RWPE2 (cell line): ENCODE measurements at regions not wholly inside any gene's neighbourhood (a gene's known extent, or its start where the extent isn't known, plus 50 kb on each side); places are given as distances from the start of the nearest gene placed in this dataset.
A peak's percentile ranks its signal among the peaks of the same experiment; 100 is the strongest.

Experiments
- ATAC-seq: fragments of 200-7000 bp; cut with Tn5 transposase; 3 replicates; pipeline ENCODE4 v1.9.1; 2021; ENCODE audit warnings: low read depth
- DNase-seq: peaks from one replicate; pipeline ENCODE4 v3.0.0-alpha.2; 2020; ENCODE audit warnings: low spot score
- H3K27ac ChIP-seq: fragments of 450-650 bp; 2 replicates; pipeline ENCODE4 v1.5.1; 2017; ENCODE audit warnings: mild to moderate bottlenecking; ENCODE audit not compliant: poor library complexity, severe bottlenecking
- H3K27me3 ChIP-seq: fragments of 250-450 bp; sonication (Bioruptor Pico); 2 replicates; pipeline ENCODE4 v1.5.1; 2021; ENCODE audit warnings: mild to moderate bottlenecking, moderate library complexity; ENCODE audit not compliant: insufficient read depth, poor library complexity, severe bottlenecking
- H3K36me3 ChIP-seq: fragments of 250-450 bp; sonication (Bioruptor Pico); 2 replicates; pipeline ENCODE4 v1.5.1; 2020; ENCODE audit warnings: low read depth, mild to moderate bottlenecking, moderate library complexity
- H3K4me1 ChIP-seq: fragments of 250-450 bp; sonication (Bioruptor Pico); 2 replicates; pipeline ENCODE4 v1.5.1; 2021; ENCODE audit warnings: mild to moderate bottlenecking, moderate library complexity; ENCODE audit not compliant: insufficient read depth, poor library complexity, severe bottlenecking
- H3K4me3 ChIP-seq: fragments of 250-450 bp; sonication (Bioruptor Pico); 2 replicates; pipeline ENCODE4 v1.5.1; 2021; ENCODE audit warnings: mild to moderate bottlenecking, moderate library complexity; ENCODE audit not compliant: severe bottlenecking
- H3K9me3 ChIP-seq: fragments of 250-450 bp; sonication (Bioruptor Pico); 2 replicates; pipeline ENCODE4 v1.5.1; 2021; ENCODE audit warnings: mild to moderate bottlenecking, moderate library complexity; ENCODE audit not compliant: severe bottlenecking
- TF ChIP-seq, protein P1 (sequence below): fragments of 450-650 bp; IDR thresholded peaks from one replicate; pipeline ENCODE4 v1.5.1; 2017; ENCODE audit warnings: mild to moderate bottlenecking, moderate library complexity; ENCODE audit not compliant: poor library complexity, severe bottlenecking

DNA sequence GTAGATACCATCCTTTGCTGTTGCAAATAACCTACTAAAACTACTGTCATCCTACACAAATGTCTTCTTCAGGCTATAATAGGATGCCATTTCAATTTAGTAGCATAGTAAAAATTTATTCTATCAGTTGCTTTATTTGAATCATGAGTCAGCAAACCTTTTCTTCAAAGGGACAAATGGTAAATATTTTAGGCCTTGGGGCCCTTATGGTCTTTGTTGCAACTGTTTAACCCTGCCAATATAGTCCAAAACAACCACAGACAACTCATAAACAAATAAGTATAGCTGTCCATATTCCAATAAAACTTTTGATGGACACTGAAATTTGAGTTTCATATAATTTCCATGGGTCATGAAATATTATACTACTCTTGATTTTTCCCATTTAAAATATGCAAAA is 54.0 kb upstream of the CCBE1 start:
- ATAC-seq (no peak), DNase-seq (no peak)
- Histone ChIP-seq H3K9me3 (no peaks in the 10 kb centered on the region), H3K36me3 (no peaks in the 10 kb centered on the region), H3K4me3 (no peak overlapping the region), H3K27ac (no peak overlapping the region), H3K27me3 (no peaks in the 10 kb centered on the region), H3K4me1 (peaks cover 17% of the 10 kb centered on the region)
- TF ChIP-seq, protein P1, sequence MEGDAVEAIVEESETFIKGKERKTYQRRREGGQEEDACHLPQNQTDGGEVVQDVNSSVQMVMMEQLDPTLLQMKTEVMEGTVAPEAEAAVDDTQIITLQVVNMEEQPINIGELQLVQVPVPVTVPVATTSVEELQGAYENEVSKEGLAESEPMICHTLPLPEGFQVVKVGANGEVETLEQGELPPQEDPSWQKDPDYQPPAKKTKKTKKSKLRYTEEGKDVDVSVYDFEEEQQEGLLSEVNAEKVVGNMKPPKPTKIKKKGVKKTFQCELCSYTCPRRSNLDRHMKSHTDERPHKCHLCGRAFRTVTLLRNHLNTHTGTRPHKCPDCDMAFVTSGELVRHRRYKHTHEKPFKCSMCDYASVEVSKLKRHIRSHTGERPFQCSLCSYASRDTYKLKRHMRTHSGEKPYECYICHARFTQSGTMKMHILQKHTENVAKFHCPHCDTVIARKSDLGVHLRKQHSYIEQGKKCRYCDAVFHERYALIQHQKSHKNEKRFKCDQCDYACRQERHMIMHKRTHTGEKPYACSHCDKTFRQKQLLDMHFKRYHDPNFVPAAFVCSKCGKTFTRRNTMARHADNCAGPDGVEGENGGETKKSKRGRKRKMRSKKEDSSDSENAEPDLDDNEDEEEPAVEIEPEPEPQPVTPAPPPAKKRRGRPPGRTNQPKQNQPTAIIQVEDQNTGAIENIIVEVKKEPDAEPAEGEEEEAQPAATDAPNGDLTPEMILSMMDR, result no peak

DNA sequence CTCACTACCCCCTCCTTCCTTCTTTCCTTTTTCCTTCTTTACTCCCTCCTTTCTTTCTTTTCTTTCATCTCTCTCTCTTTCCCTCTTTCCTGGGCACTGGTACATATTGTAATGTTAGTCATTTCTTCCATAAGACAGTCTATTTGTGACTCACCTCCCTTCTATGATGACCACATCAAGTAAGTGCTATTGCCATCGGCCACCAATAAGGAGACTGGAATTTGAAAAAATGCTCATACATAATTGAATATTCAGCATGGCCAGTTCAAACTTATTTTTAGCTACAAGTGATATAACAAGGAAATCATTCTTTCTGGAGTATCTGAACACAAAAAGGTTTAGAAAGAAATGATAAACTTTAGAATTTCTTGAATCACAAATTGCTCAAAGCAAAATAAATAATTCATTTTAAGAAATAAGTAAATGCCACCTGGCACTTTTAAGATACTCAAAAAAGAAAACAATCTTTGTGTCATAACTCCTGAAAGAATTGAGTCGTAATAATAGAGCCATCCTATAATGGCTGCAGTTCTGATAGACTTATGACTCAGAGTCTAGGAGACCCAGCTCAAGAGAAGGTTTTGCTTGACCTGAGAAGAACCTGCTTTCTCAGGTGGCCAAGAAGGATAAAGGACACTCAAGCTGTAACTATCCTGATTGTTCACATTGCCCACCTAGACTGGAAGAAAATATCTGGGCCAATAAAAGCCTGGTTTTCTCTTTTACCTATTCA is 51.6 kb upstream of the CCBE1 start:
- Histone ChIP-seq H3K4me1 (peaks cover 28% of the 10 kb centered on the region), H3K27ac (peak overlapping the region; percentile 64), H3K9me3 (no peaks in the 10 kb centered on the region), H3K4me3 (no peak overlapping the region), H3K27me3 (no peaks in the 10 kb centered on the region), H3K36me3 (no peaks in the 10 kb centered on the region)
- TF ChIP-seq, protein P1, result no peak
- DNase-seq, result no peak
- ATAC-seq, result peak; percentile 74
